ENCODE measurements at regions not wholly inside any gene's neighbourhood (a gene's known extent, or its start where the extent isn't known, plus 50 kb on each side); places are given as distances from the start of the nearest gene placed in this dataset.

- ChIA-PET POLR2A (no interaction called here), CTCF (interaction anchor here (0.6 kb wide), 1 partner anchor 782 kb away, joined by 5 read pairs; no protein-coding TSS in a partner anchor)
- TF ChIP-seq ELF4 (IDR thresholded peaks at IDR 0.05) (no peak), ZNF384 (IDR thresholded peaks at IDR 0.05) (no peak), ARNT (IDR thresholded peaks at IDR 0.05) (no peak), FOXM1 (IDR thresholded peaks at IDR 0.05; ENCODE audit: borderline replicate concordance) (no peak), L3MBTL2 (conservative IDR thresholded peaks at IDR 0.05) (no peak), SP1 (IDR thresholded peaks at IDR 0.05) (no peak), CTBP1 (IDR thresholded peaks at IDR 0.05; ENCODE audit: borderline replicate concordance) (no peak), HDGF (IDR thresholded peaks at IDR 0.05; ENCODE audit: borderline replicate concordance) (no peak), FOXK2 (IDR thresholded peaks at IDR 0.05) (no peak), LEF1 (IDR thresholded peaks at IDR 0.05; ENCODE audit: borderline replicate concordance) (no peak), NFRKB (IDR thresholded peaks at IDR 0.05) (no peak), FOXA1 (IDR thresholded peaks at IDR 0.05) (no peak)
- DNase-seq (ENCODE audit: extremely low spot score) = no peak
These were observed 321.7 kb upstream of the PROX1 start for GRCh38 chr1:213666113-213666512.

GRCh38 chr1:213666922-213667321 is 320.9 kb upstream of the PROX1 start:
- no peak for TF ChIP-seq LEF1 (IDR thresholded peaks at IDR 0.05; ENCODE audit: borderline replicate concordance)
- TF ChIP-seq SUZ12 (IDR thresholded peaks at IDR 0.05) = no peak
- no peak for TF ChIP-seq CTBP1 (IDR thresholded peaks at IDR 0.05; ENCODE audit: borderline replicate concordance)
- no peak for TF ChIP-seq L3MBTL2 (conservative IDR thresholded peaks at IDR 0.05)
- no peak for TF ChIP-seq TARDBP (IDR thresholded peaks at IDR 0.05)
- ChIA-PET POLR2A (no interaction called here), CTCF (interaction anchor here (0.6 kb wide), 1 partner anchor 783 kb away, joined by 5 read pairs; no protein-coding TSS in a partner anchor)
- DNase-seq (ENCODE audit: extremely low spot score) = no peak

- ChIA-PET CTCF (no interaction called here), POLR2A (no interaction called here)
- no peak for DNase-seq (ENCODE audit: extremely low spot score)
- TF ChIP-seq ZNF384 (IDR thresholded peaks at IDR 0.05) (no peak), FOXM1 (IDR thresholded peaks at IDR 0.05; ENCODE audit: borderline replicate concordance) (no peak), CTBP1 (IDR thresholded peaks at IDR 0.05; ENCODE audit: borderline replicate concordance) (no peak), TARDBP (IDR thresholded peaks at IDR 0.05) (no peak), LEF1 (IDR thresholded peaks at IDR 0.05; ENCODE audit: borderline replicate concordance) (no peak), FOXK2 (IDR thresholded peaks at IDR 0.05) (no peak), L3MBTL2 (conservative IDR thresholded peaks at IDR 0.05) (no peak), SP1 (IDR thresholded peaks at IDR 0.05) (no peak), BHLHE40 (IDR thresholded peaks at IDR 0.05; ENCODE audit: borderline replicate concordance) (no peak), SUZ12 (IDR thresholded peaks at IDR 0.05) (no peak), FOXA1 (IDR thresholded peaks at IDR 0.05) (no peak), PKNOX1 (IDR thresholded peaks at IDR 0.05) (no peak), HDGF (IDR thresholded peaks at IDR 0.05; ENCODE audit: borderline replicate concordance) (no peak), ARNT (IDR thresholded peaks at IDR 0.05) (no peak)
These were observed 318.3 kb upstream of the PROX1 start for GRCh38 chr1:213669512-213669911.

- POLR2A ChIA-PET = no interaction called here
- CTCF ChIA-PET = no interaction called here
- no peak for DNase-seq (ENCODE audit: extremely low spot score)
- TF ChIP-seq FOXA1 (IDR thresholded peaks at IDR 0.05) (no peak), TARDBP (IDR thresholded peaks at IDR 0.05) (no peak)
These were observed 317.6 kb upstream of the PROX1 start for GRCh38 chr1:213669964-213670691.

- POLR2A ChIA-PET = no interaction called here
- CTCF ChIA-PET = no interaction called here
- DNase-seq (ENCODE audit: extremely low spot score) = no peak
- TF ChIP-seq NFRKB (IDR thresholded peaks at IDR 0.05) (no peak), ZNF384 (IDR thresholded peaks at IDR 0.05) (no peak), SP1 (IDR thresholded peaks at IDR 0.05) (no peak), ARNT (IDR thresholded peaks at IDR 0.05) (no peak), PKNOX1 (IDR thresholded peaks at IDR 0.05) (no peak), ELF4 (IDR thresholded peaks at IDR 0.05) (no peak), L3MBTL2 (conservative IDR thresholded peaks at IDR 0.05) (no peak), LEF1 (IDR thresholded peaks at IDR 0.05; ENCODE audit: borderline replicate concordance) (no peak), TARDBP (IDR thresholded peaks at IDR 0.05) (no peak), CTBP1 (IDR thresholded peaks at IDR 0.05; ENCODE audit: borderline replicate concordance) (no peak), FOXM1 (IDR thresholded peaks at IDR 0.05; ENCODE audit: borderline replicate concordance) (no peak), FOXA1 (IDR thresholded peaks at IDR 0.05) (no peak), HDGF (IDR thresholded peaks at IDR 0.05; ENCODE audit: borderline replicate concordance) (no peak), SUZ12 (IDR thresholded peaks at IDR 0.05) (no peak), FOXK2 (IDR thresholded peaks at IDR 0.05) (no peak), BHLHE40 (IDR thresholded peaks at IDR 0.05; ENCODE audit: borderline replicate concordance) (no peak)
These were observed 317.1 kb upstream of the PROX1 start for GRCh38 chr1:213670692-213671023.

GRCh38 chr1:213675043-213675442 is 312.7 kb upstream of the PROX1 start:
- TF ChIP-seq ARNT (IDR thresholded peaks at IDR 0.05) = no peak
- TF ChIP-seq LEF1 (IDR thresholded peaks at IDR 0.05; ENCODE audit: borderline replicate concordance) = no peak
- no peak for TF ChIP-seq HDGF (IDR thresholded peaks at IDR 0.05; ENCODE audit: borderline replicate concordance)
- TF ChIP-seq CTBP1 (IDR thresholded peaks at IDR 0.05; ENCODE audit: borderline replicate concordance) = no peak
- TF ChIP-seq NFRKB (IDR thresholded peaks at IDR 0.05) = no peak
- no peak for TF ChIP-seq FOXA1 (IDR thresholded peaks at IDR 0.05)
- TF ChIP-seq SP1 (IDR thresholded peaks at IDR 0.05) = no peak
- no peak for TF ChIP-seq FOXM1 (IDR thresholded peaks at IDR 0.05; ENCODE audit: borderline replicate concordance)
- no peak for TF ChIP-seq PKNOX1 (IDR thresholded peaks at IDR 0.05)
- TF ChIP-seq FOXK2 (IDR thresholded peaks at IDR 0.05) = no peak
- TF ChIP-seq BHLHE40 (IDR thresholded peaks at IDR 0.05; ENCODE audit: borderline replicate concordance) = no peak
- TF ChIP-seq ZNF384 (IDR thresholded peaks at IDR 0.05) = no peak
- no peak for TF ChIP-seq SUZ12 (IDR thresholded peaks at IDR 0.05)
- no peak for TF ChIP-seq ELF4 (IDR thresholded peaks at IDR 0.05)
- no peak for TF ChIP-seq TARDBP (IDR thresholded peaks at IDR 0.05)
- TF ChIP-seq L3MBTL2 (conservative IDR thresholded peaks at IDR 0.05) = no peak
- ChIA-PET CTCF (no interaction called here), POLR2A (no interaction called here)
- DNase-seq (ENCODE audit: extremely low spot score) = no peak
